ENCODE measurements at regions not wholly inside any gene's neighbourhood (a gene's known extent, or its start where the extent isn't known, plus 50 kb on each side); places are given as distances from the start of the nearest gene placed in this dataset.
"Not testable (repeated sequence)": the region's sequence is repeated elsewhere in the genome, so short reads cannot be mapped to it uniquely, and the experiment has no call there.

DNA sequence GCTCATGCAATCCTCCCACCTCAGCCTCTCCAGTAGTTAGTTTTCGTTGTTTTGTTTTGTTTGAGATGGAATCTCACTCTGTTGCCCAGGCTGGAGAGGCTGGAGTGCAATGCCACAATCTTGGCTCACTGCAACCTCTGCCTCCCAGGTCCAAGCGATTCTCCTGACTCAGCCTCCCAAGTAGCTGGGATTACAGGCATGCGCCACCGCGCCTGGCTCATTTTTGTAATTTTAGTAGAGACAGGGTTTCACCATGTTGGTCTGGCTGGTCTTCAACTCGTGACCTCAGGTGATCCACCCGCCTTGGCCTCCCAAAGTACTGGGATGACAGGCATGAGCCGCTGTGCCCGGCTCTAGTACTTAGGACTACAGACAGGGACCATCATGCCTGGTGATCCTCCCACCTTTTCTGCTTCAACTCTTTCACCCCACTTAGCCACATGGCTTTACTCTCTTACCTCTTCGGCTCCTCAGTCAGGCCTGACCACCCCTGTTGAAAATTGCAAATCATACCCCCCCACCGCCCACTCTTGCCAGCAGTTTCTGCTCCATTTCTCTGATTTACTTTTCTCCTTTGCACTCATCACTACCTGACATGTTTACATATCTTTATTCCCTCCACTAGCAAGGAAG is 157.1 kb upstream of the GRK3 start:
- peaks cover 33% of the 10 kb centered on the region for H3K4me1 Mint-ChIP-seq (ENCODE audit: unreplicated experiment)
- DNase-seq (ENCODE audit: extremely low spot score, unreplicated experiment), result no peak
- no peaks in the 10 kb centered on the region for H3K36me3 Mint-ChIP-seq
- peaks cover 3% of the 10 kb centered on the region for H3K27me3 Mint-ChIP-seq
- peak overlapping the region; percentile 80 for H3K27ac Mint-ChIP-seq
- H3K9me3 Mint-ChIP-seq, result no peaks in the 10 kb centered on the region
- H3K4me3 Mint-ChIP-seq, result peak overlapping the region; percentile 85
- TF ChIP-seq, protein P1, sequence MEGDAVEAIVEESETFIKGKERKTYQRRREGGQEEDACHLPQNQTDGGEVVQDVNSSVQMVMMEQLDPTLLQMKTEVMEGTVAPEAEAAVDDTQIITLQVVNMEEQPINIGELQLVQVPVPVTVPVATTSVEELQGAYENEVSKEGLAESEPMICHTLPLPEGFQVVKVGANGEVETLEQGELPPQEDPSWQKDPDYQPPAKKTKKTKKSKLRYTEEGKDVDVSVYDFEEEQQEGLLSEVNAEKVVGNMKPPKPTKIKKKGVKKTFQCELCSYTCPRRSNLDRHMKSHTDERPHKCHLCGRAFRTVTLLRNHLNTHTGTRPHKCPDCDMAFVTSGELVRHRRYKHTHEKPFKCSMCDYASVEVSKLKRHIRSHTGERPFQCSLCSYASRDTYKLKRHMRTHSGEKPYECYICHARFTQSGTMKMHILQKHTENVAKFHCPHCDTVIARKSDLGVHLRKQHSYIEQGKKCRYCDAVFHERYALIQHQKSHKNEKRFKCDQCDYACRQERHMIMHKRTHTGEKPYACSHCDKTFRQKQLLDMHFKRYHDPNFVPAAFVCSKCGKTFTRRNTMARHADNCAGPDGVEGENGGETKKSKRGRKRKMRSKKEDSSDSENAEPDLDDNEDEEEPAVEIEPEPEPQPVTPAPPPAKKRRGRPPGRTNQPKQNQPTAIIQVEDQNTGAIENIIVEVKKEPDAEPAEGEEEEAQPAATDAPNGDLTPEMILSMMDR (conservative IDR thresholded peaks at IDR 0.05), result no peak

- no peaks in the 10 kb centered on the region for H3K36me3 Mint-ChIP-seq
- peaks cover 3% of the 10 kb centered on the region for H3K27me3 Mint-ChIP-seq
- H3K4me1 Mint-ChIP-seq (ENCODE audit: unreplicated experiment), result peaks cover 29% of the 10 kb centered on the region
- TF ChIP-seq, protein P1 (conservative IDR thresholded peaks at IDR 0.05), result no peak
- no peaks in the 10 kb centered on the region for H3K9me3 Mint-ChIP-seq
- peak overlapping the region; percentile 85 for H3K4me3 Mint-ChIP-seq
- DNase-seq (ENCODE audit: extremely low spot score, unreplicated experiment), result no peak
- peak overlapping the region; percentile 80 for H3K27ac Mint-ChIP-seq
Measured at GRCh38 chr22:25407859-25408229, 156.6 kb upstream of the GRK3 start.

GRCh38 chr22:25409240-25409639 is 155.2 kb upstream of the GRK3 start:
- TF ChIP-seq, protein P1 (conservative IDR thresholded peaks at IDR 0.05), result no peak
- Mint-ChIP-seq H3K36me3 (no peaks in the 10 kb centered on the region), H3K4me3 (no peak overlapping the region), H3K27me3 (peaks cover 3% of the 10 kb centered on the region), H3K4me1 (ENCODE audit: unreplicated experiment) (peaks cover 16% of the 10 kb centered on the region), H3K27ac (no peak overlapping the region), H3K9me3 (no peaks in the 10 kb centered on the region)
- no peak for DNase-seq (ENCODE audit: extremely low spot score, unreplicated experiment)

DNA sequence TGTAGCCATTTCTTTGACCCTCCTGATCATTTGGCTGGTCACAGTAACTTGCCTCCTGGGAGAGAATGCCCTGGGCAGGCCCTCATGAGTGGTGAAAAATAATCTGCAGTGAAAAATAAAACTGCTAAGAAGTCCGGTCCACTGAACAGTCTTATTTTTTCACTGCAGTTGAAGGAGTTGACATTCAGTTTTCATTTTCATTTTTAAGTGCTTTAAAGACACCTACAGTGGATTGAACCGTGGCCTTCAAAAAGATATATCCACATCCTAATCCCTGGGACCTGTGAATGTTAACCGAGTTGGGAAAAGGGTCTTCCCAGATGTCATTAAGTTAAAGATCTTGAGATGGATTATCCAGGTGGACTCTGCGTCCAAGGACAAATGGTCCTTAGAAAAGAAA is 153.6 kb upstream of the GRK3 start:
- DNase-seq (ENCODE audit: extremely low spot score, unreplicated experiment), result no peak
- Mint-ChIP-seq H3K4me3 (no peak overlapping the region), H3K9me3 (no peaks in the 10 kb centered on the region), H3K27me3 (peaks cover 9% of the 10 kb centered on the region), H3K27ac (no peak overlapping the region), H3K36me3 (no peaks in the 10 kb centered on the region), H3K4me1 (ENCODE audit: unreplicated experiment) (peaks cover 23% of the 10 kb centered on the region)
- TF ChIP-seq, protein P1 (conservative IDR thresholded peaks at IDR 0.05), result no peak

- no peak overlapping the region for H3K27ac Mint-ChIP-seq
- no peak overlapping the region for H3K4me3 Mint-ChIP-seq
- peaks cover 19% of the 10 kb centered on the region for H3K4me1 Mint-ChIP-seq (ENCODE audit: unreplicated experiment)
- peaks cover 9% of the 10 kb centered on the region for H3K27me3 Mint-ChIP-seq
- no peaks in the 10 kb centered on the region for H3K9me3 Mint-ChIP-seq
- DNase-seq (ENCODE audit: extremely low spot score, unreplicated experiment), result no peak
- TF ChIP-seq, protein P1 (conservative IDR thresholded peaks at IDR 0.05), result no peak
- H3K36me3 Mint-ChIP-seq, result no peaks in the 10 kb centered on the region
Measured at GRCh38 chr22:25413620-25414019, 150.9 kb upstream of the GRK3 start.

GRCh38 chr22:25415731-25416130 is 148.7 kb upstream of the GRK3 start:
- Mint-ChIP-seq H3K27me3 (peaks cover 27% of the 10 kb centered on the region), H3K4me1 (ENCODE audit: unreplicated experiment) (peaks cover 35% of the 10 kb centered on the region), H3K27ac (peak overlapping the region; percentile 67)
- H3K4me3 Mint-ChIP-seq; H3K9me3 Mint-ChIP-seq; H3K36me3 Mint-ChIP-seq; DNase-seq (ENCODE audit: extremely low spot score, unreplicated experiment): not testable (repeated sequence)

- not testable (repeated sequence) for H3K27ac Mint-ChIP-seq; H3K9me3 Mint-ChIP-seq; H3K4me3 Mint-ChIP-seq; DNase-seq (ENCODE audit: extremely low spot score, unreplicated experiment); H3K36me3 Mint-ChIP-seq
- H3K4me1 Mint-ChIP-seq (ENCODE audit: unreplicated experiment), result peaks cover 40% of the 10 kb centered on the region
- peaks cover 42% of the 10 kb centered on the region for H3K27me3 Mint-ChIP-seq
Measured at GRCh38 chr22:25417826-25418225, 146.6 kb upstream of the GRK3 start.
